ENCODE measurements at regions not wholly inside any gene's neighbourhood (a gene's known extent, or its start where the extent isn't known, plus 50 kb on each side); places are given as distances from the start of the nearest gene placed in this dataset.

GRCh38 chr15:56868170-56868569 lies 50.3 kb upstream of the TCF12 start:
- no peak for DNase-seq

DNA sequence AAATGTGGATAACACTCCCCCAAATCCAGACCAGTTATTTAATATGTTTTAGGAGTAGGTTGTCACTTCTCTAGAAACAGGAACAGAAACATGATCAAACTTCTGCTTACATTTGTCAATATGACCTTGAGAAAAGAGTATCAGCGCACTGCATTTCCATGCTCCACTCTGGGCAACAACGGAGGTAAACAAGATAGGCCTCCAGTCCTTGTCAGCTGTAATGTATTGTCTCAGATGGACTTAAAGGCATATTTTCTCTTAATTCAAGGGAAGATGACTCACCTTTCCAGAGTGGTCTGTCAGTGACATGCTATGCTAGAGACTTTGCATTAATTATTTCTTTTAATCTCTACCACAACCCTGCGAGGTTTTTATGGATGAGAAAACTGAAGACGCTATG lies 51.6 kb upstream of the TCF12 start:
- no peak for DNase-seq

- DNase-seq = no peak
Measured at GRCh38 chr15:56857828-56858227, 60.6 kb upstream of the TCF12 start.

- DNase-seq = no peak
Measured at GRCh38 chr15:56856934-56857333, 61.5 kb upstream of the TCF12 start.

DNA sequence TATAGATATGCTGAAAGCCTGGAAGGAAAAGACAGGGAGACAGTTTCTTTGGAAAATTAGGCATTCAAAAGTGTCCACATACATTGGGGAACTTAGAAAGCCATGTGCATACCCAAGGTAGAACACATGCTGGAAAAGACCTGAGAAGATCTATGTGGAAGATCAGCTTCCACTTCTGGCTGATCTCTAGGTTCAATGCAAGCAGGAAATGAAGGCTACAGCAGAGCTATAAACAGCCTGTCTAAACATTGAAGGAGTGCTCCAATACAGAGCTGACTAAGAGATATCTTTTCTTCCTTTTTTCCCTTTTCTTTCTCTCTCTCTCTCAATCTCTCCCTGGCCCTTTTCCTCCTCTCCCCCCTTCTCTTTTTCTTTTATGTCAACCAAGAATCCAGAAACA lies 73.6 kb upstream of the TCF12 start:
- DNase-seq = no peak

- no peak for DNase-seq
Measured at GRCh38 chr15:56844471-56844870, 74.0 kb upstream of the TCF12 start.

DNA sequence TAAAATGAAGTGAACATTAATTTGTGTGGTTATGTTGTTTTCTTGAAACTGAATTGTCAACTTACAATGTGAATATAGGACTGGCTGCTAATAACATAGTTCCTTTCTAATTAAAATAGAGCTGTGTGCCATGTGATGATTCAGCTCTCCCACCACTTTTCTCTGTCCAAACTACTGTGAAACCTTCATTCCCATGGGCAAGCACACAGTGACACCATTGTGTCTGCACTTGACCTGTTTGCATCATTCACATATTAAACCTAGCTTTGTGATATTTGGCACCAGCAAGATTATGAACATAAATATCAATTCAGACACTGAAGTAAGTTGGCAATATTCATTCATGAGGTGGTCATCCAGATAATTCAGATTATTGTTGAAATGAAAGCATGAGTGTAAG lies 78.8 kb upstream of the TCF12 start:
- DNase-seq = no peak

- no peak for DNase-seq
Measured at GRCh38 chr15:56839099-56839498, 79.3 kb upstream of the TCF12 start.

GRCh38 chr15:56838085-56838484 lies 80.4 kb upstream of the TCF12 start:
- no peak for DNase-seq

- no peak for DNase-seq
Measured at GRCh38 chr15:56837273-56837672, 81.2 kb upstream of the TCF12 start.

DNA sequence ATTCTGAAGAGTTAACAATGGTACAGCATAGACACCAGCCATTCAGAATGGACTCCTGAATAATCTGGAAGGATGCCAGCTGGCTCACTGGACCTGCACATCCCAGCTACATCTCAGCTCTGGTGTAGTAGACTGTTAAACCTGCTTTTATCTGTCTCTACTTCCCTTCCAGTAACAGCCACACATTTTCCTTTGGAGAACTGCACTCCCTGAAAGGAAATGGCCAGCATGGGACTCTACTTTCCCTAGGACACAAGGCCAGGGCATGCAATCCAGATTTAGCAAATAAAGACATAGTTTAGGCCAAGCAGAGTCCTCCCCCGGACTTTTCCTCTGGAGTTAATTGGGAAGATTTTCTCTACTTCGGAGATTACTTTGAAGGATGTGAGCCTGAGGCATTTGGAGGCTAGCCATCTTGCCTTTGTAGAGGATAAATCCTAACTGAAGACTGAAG lies 82.7 kb upstream of the TCF12 start:
- DNase-seq = no peak

DNA sequence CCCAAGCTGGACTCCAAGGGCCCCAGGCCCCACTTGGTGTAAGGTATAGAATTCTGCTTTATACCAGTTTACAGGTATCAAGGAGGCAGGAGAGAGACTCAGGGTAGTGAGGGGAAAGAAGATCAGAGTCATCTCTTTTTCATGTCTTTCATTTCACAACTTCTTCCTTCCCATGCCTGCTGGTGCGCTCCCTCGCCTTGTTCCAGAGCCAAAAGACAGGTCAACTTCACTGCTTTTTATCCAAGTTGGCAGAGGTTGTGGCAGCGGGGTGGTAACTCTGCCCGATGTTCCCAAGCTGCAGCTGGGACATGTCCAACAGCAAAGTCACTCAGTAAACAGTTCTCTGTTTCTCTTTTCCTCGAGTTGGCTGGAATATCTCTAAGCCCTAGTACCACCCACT lies 86.3 kb upstream of the TCF12 start:
- DNase-seq = no peak

DNA sequence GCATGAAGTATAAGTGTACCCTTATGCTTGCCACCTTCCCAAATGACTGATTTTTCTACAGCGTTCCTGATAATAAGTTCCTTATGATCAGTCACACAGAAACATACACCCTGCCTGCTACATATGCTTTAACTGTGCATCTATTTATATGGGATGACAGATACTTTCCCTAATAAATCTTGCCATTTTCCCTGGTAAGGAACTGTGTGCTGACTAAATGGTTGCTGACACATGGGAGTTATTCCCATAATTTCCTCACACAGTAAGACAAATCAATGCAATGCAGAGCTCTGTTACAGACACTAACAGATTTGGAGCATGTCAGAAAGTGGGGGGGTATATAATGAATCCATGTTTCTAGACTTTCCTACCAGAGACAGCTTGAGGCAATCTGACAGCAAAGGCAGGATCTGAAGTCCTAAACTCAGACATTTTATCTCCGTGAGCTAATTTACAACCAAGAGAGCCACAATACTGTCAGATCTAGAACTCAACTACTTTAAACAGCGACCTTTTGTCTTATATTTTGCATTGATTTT lies 86.9 kb upstream of the TCF12 start:
- no peak for DNase-seq

- no peak for DNase-seq
Measured at GRCh38 chr15:56824175-56824574, 90.9 kb upstream of the ZNF280D start.

DNA sequence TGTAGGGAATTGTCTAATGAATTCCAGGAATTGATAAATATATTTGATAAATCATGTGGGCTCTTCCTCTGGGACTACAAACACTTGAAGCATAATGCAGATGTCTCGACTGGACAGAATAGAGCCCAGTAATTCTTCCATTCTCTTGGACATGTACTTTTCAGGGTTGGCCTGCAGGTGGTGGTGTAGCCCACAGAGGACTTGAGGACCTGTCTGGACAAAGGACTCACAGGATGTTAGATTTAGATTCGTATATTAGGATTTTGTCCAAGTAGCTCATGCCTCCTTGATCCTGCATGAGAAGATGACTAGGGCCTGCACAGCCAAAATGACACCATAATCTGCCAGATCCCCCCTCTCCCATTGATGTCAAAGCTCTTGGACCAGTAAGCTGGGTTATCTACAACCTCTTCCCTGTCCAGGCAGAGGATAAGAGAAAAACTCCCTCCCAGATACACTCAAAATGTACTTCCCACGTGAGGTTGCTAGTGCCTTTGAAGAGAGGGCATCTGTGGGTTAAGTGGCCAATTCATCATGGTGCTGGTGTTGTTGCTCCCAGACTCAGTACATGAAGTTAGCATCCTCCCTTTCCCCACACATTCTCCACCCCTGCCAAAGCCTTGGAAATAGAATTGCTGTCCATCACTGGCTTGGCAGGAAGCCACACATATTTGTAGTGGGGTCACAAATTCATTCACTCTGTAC lies 88.6 kb upstream of the ZNF280D start:
- peak in 5 of 6 experiments; percentile 6 to 38 (median 11) for DNase-seq

- DNase-seq = no peak
Measured at GRCh38 chr15:56820333-56820732, 87.0 kb upstream of the ZNF280D start.

GRCh38 chr15:56817321-56818080 lies 84.2 kb upstream of the ZNF280D start:
- no peak for DNase-seq

- DNase-seq = no peak
Measured at GRCh38 chr15:56816781-56817180, 83.5 kb upstream of the ZNF280D start.

GRCh38 chr15:56815247-56815646 lies 81.9 kb upstream of the ZNF280D start:
- no peak for DNase-seq

DNA sequence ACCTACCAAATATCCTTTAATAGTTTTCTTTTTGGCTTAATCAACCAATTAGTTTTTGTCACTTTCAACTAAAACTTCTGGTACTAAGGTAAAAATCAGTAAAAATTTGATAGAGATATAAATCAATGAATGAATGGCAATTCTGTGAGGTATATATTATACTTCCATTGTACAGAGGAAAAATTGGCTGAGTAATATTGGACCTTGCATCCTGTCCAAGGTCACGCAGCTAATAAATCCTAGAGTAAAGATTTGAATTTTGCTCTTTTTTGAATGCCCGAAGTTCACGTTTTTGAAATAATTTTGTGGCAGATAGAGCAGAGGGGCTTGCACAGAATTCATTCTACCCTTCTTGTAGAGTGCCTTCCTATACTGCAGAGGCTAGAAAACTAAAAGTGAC lies 81.1 kb upstream of the ZNF280D start:
- no peak for DNase-seq

DNA sequence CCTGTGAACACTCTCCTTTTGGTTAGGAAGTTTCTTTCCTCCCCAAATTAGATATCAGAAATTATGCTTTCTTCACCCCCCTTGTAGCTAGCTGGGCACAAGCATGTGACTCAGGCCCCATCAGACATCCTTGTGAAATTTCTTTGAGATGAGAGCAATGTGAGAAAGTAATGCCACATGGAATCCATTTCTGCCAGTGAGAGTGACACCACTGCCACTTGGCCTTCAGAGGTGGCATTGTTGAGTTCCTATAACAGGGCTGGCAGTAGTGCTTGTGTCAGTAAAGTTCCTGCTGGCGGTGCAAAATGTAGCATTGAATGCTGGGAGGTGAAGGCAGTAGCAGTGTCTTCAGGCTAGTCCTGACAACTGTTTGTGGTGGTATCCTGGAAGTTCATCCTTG lies 80.7 kb upstream of the ZNF280D start:
- DNase-seq = no peak

- no peak for DNase-seq
Measured at GRCh38 chr15:56812961-56813360, 79.7 kb upstream of the ZNF280D start.

GRCh38 chr15:56812221-56812620 lies 78.9 kb upstream of the ZNF280D start:
- DNase-seq = no peak

DNA sequence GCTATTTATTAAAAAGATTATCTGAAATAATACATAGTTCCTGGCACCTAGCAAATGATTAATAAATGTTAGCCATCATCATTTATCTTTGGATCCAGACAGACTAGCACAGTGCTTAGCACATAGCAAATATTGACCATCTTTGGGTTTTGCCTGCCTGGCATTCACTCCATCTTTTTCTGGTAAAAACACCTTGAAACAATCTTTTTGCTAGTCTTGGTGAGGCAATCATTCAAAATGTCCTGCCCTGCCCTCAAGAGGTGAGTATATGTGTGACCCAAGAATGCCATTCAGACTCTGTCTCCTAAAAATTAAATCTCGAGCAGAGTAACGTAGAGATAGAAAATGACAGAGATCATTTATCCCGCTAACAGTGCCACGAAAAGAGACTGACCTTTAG lies 78.3 kb upstream of the ZNF280D start:
- no peak for DNase-seq
